Posterior cingulate gyrus (tissue), 11 donors: ENCODE measurements at regions not wholly inside any gene's neighbourhood (a gene's known extent, or its start where the extent isn't known, plus 50 kb on each side); places are given as distances from the start of the nearest gene placed in this dataset.
"Not testable (repeated sequence)": the region's sequence is repeated elsewhere in the genome, so short reads cannot be mapped to it uniquely, and the experiment has no call there.

Experiments used
- DNase-seq, 10 donors: peaks; one replicate each; pipeline versions ENCODE4 v3.0.0 to v3.0.0-alpha.2; 2020 to 2021; ENCODE audit warnings: mixed read lengths in 3 of 10
- intact Hi-C: fragments of 100-400 bp; cut with DNase I; formaldehyde crosslinking; loops from one replicate; pipeline ENCODE4 v1.15.1; 2023

DNA sequence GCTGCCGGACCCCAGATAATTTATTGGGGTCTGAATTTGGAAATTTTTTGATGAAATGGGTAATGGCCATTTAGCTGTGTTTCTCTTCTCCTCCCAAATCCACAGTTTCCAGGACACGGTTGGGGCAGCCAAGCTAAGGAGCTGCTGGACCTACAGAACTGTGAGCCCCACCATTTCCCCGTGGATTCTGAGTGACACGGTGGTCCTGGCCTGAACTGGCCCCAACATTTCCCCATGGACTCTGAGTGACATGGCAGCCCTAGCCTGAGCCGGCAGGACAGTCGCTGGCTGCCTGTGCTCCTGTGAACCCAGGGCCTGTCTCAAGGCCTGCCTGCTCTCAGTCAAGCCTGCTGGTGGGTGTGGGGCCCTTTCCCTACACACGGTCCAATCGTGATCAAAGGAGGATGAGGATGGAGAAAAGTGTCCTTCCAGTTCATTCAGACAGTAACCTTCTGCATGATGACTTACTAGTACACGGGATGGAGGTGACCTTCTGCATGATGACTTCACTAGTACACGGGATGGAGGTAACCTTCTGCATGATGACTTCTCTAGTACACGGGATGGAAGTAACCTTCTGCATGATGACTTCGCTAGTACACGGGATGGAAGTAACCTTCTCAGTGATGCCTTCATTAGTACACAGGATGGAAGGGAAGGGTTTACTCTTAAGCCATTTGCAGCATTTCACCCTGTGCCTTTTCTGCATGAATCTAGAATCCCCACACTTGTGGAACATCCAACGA lies 359.9 kb downstream of the GLRX3 start:
- DNase-seq = peak in 1 of 10 donors; percentile 39
- intact Hi-C loops = no loop called here

GRCh38 chr10:130497056-130498010 lies 361.1 kb downstream of the GLRX3 start:
- intact Hi-C loops = no loop called here
- peak in 1 of 10 donors; percentile 40 for DNase-seq

- DNase-seq = no peak
- intact Hi-C loops = no loop called here
These were observed 361.9 kb downstream of the GLRX3 start for GRCh38 chr10:130498042-130498441.

- DNase-seq = peak in 1 of 10 donors; percentile 60
- intact Hi-C loops = no loop called here
These were observed 362.7 kb downstream of the GLRX3 start for GRCh38 chr10:130498934-130499333.

DNA sequence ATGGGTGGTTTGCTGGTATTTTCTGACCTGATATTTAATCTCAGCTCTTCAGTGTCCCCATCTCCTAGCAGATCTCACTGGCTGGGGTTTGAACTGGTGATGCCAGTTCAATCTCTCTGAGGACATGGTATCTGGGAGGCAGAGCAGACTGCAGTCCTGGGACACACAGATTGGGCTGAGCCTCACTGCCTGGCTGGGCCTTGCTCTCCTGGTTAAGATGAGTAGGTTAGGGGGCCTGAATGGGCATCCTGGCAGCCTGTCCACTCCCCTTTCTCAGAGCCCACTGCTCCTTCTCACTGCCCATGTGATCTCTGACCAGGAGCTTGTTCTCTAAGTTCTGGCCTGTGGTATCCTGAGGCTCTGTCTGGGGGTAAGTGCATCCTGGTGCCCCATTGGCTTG lies 363.4 kb downstream of the GLRX3 start:
- intact Hi-C loops = no loop called here
- DNase-seq = no peak

DNA sequence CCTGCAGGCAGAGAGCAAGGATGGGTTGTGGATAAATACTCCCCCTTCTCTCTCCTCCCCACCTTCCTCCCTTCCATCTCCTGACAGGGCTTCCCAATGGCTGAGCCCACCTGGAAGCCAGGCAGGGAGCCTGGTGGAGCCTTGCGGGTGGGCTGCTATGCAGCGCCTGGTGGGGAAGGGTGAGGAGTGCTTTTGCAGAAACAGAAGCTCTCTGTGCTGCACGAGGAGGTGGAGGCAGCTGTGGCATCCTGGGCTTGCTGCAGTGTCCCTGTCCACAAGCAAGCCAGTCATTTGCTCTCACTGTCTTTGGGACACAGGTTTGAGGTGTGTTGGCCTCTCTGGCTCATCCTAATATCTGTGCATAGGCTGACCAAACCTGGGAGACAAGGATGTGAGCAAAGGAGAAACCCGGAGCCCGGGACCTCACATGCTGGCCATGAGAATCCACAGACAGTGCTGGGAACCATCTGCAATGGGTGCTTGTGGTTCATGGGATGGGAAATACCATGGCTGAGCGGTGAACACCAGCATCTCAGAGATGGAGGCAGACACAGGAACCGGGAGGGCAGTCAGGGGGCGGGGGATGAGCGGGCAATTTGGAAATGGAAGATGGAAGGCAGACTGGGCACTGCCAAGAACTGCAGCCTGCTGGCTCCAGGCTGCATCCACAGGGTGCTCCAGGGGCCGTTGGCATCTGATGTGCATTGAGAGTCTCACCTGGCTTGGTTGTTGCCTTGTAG lies 364.2 kb downstream of the GLRX3 start:
- DNase-seq = peak in 1 of 10 donors; percentile 64
- intact Hi-C loops = no loop called here

DNA sequence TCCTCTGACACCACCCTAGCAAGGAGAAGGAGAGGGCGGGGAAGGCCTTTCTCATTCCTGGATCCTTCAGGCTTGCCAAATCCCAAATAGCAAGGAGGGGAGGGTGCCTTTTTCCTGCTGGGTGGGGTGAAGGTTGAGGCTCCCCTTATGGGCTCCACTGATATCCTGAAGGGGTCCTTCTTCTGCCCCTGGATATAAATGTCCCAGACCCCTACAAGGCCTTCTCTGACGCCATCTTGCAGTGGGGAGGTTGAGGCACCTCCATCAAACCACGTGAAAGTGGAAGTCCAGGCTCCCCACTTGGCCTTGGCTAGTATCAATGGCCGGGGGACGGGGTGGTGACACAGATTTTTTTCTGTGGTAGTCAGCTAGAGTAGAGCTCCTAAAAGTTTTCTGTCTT lies 371.3 kb downstream of the GLRX3 start:
- intact Hi-C loops = no loop called here
- DNase-seq = no peak

- no peak for DNase-seq
- intact Hi-C loops = no loop called here
These were observed 373.9 kb downstream of the GLRX3 start for GRCh38 chr10:130509881-130510689.

GRCh38 chr10:130510755-130511154 lies 374.6 kb downstream of the GLRX3 start:
- intact Hi-C loops = no loop called here
- no peak for DNase-seq

DNA sequence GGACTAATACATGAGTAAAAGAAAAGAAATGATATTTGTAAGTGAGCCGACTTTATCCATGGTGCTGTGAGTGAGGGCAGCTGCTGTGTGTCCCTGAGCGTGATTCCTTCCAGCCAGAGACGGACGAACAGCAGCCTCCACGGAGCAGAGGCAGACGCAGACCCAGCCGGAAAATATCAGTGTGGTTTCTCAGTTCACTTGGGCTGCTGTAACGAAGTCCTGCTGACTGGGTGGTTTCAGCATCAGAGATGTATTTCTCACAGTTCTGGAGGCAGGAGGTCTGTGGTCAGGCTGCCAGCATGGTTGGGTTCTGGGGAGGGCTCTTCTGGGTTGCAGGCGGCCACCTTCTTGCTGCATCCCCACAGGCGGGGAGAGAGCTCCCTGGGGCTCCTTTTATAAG lies 375.6 kb downstream of the GLRX3 start:
- intact Hi-C loops = no loop called here
- no peak for DNase-seq

GRCh38 chr10:130512936-130513335 lies 376.7 kb downstream of the GLRX3 start:
- DNase-seq = no peak
- intact Hi-C loops = no loop called here

GRCh38 chr10:130513686-130514476 lies 377.7 kb downstream of the GLRX3 start:
- intact Hi-C loops = no loop called here
- no peak for DNase-seq

DNA sequence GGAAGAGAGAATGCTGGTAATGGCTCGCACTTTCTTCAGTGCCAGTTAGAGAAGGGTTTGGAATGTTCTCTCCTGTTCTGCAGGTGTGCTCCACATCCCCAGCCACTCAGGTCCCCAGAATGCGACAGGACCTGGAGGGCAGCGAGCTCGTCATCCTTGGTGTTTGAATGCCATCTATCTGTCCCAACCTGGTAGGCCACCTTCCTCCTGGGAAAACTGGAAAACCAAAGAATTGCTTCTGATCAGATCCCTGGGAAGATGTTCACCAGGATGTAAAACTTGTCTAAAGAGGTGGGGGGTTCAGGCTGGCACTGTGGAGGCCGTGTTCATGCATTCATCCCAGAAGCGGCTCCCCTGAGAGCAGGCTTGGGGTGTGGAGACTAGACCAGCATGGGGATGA lies 379.5 kb downstream of the GLRX3 start:
- no peak for DNase-seq

DNA sequence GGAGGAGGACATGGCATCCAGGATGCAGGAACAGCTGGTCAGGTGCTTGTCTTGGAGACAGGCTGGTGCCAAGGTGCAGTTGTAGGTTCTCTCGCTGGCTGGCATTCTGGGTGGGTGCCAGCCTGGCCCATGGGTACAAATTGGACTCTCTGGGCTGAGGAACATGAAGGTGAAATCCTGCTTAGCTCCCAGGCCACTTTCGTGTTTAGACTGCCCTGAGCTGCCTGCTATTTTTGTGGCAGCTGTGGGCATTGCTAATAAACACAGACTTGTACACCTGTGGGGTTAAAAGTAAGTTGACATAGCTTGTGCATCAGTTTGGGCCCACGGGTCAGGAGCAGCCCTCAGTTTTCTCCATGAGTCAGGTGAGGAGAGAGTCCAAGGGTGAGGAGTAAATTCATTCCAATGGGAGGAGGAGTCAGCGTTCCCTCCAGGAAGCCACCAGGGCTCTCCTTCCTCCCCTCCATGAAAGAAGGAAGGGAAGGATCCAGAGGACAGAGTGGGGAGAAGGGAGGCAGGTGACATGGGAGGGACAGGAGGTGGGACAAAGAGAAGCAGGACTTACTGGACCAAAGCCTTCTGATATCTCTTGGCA lies 380.0 kb downstream of the GLRX3 start:
- no peak for DNase-seq
- intact Hi-C loops = no loop called here

More for the DNA sequence above, 379.5 kb downstream of the GLRX3 start:
- intact Hi-C loops = no loop called here

GRCh38 chr10:130518921-130519320 lies 382.7 kb downstream of the GLRX3 start:
- intact Hi-C loops, DNase-seq: not testable (repeated sequence)

DNA sequence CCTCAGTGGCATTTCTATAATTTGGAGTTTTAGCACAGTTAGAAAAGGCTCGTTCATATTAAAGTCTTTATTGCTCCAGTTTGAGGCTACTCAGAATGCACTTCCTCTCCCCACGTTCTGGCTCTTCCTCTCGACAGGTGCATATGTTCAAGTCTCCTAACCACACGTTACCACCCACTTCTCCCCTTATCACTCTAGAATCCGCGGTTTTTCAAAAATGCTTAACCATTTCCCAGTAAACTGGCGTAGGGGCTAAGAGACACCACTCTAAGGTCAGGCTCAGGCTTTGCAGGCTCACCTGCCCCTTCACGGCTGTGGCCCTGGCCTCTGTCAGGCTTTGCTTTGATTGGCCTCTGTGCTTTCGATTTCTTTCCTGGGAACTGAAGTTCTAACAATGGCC lies 383.6 kb downstream of the GLRX3 start:
- intact Hi-C loops = no loop called here
- no peak for DNase-seq

GRCh38 chr10:130531312-130531711 lies 395.1 kb downstream of the GLRX3 start:
- no peak for DNase-seq
- intact Hi-C loops = no loop called here

- intact Hi-C loops = no loop called here
- DNase-seq = no peak
These were observed 404.9 kb downstream of the GLRX3 start for GRCh38 chr10:130541090-130541489.

DNA sequence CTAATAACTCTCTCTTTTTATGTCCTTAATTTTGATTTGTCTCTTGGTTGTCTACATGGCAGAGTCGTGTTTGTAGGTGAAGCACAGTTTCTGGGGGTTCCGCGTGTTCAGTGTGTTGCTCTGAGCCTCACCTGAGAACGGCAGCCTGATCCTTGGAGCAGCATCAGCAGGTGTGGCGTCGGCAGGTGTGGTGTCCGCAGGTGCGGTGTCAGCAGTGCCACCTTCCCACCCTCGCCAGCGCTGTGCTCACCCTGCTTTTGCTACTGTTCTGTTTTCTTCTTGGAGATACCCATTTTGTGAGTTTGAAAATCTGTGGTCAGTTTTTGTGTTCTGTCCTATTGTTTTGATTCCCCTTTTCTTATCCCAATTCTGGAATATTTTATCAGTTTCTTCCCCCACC lies 406.6 kb downstream of the GLRX3 start:
- intact Hi-C loops = no loop called here
- no peak for DNase-seq
